Neutrophil (primary cell): ENCODE measurements at regions not wholly inside any gene's neighbourhood (a gene's known extent, or its start where the extent isn't known, plus 50 kb on each side); places are given as distances from the start of the nearest gene placed in this dataset.

Experiments
- H3K27ac ChIP-seq: fragments of 200-600 bp; sonication (generic); 2 replicates; pipeline ENCODE4 v1.5.1; 2016; ENCODE audit warnings: mild to moderate bottlenecking, moderate library complexity
- H3K27me3 ChIP-seq: fragments of 200-600 bp; sonication (generic); 2 replicates; pipeline ENCODE4 v1.6.0; 2016; ENCODE audit warnings: mild to moderate bottlenecking
- H3K36me3 ChIP-seq: fragments of 200-600 bp; sonication (generic); 2 replicates; pipeline ENCODE4 v1.5.1; 2017
- H3K4me1 ChIP-seq, 2 experiments: fragments of 200-600 bp in 1 of 2; sonication (generic) in 1 of 2; 1 replicate in 1 of 2; 2 replicates in 1 of 2; pipeline versions ENCODE4 v1.5.1 to v1.6.1; 2013 to 2016; ENCODE audit warnings: low read depth in 1 of 2, low read length in 1 of 2, mild to moderate bottlenecking in 1 of 2, moderate library complexity in 1 of 2; ENCODE audit not compliant: control insufficient read depth in 1 of 2, insufficient read depth in 1 of 2
- H3K4me3 ChIP-seq, 2 experiments: fragments of 200-600 bp in 1 of 2; sonication (generic) in 1 of 2; 1 replicate in 1 of 2; 2 replicates in 1 of 2; pipeline ENCODE4 v1.5.1; 2013 to 2016; ENCODE audit warnings: low read depth in 1 of 2, low read length in 1 of 2, mild to moderate bottlenecking in 1 of 2, moderate library complexity in 1 of 2
- H3K9me3 ChIP-seq: fragments of 200-600 bp; sonication (generic); 2 replicates; pipeline ENCODE4 v1.5.1; 2016
- CTCF ChIP-seq: fragments of 200-600 bp; sonication (generic); IDR thresholded peaks from 2 replicates; pipeline ENCODE4 v1.5.1; 2016; ENCODE audit warnings: antibody characterized with exemption

GRCh38 chr19:31102674-31103073, 246.6 kb downstream of the TSHZ3 start:
- Histone ChIP-seq H3K36me3 (no peaks in the 10 kb centered on the region), H3K4me3 (no peak overlapping the region), H3K27me3 (no peaks in the 10 kb centered on the region), H3K27ac (no peak overlapping the region), H3K9me3 (no peaks in the 10 kb centered on the region), H3K4me1 (no peaks in the 10 kb centered on the region)
- TF ChIP-seq CTCF, result no peak

GRCh38 chr19:31100981-31101380, 248.3 kb downstream of the TSHZ3 start:
- H3K4me1 ChIP-seq, result no peaks in the 10 kb centered on the region
- H3K36me3 ChIP-seq, result no peaks in the 10 kb centered on the region
- no peak overlapping the region for H3K27ac ChIP-seq
- no peaks in the 10 kb centered on the region for H3K9me3 ChIP-seq
- TF ChIP-seq CTCF, result no peak
- H3K27me3 ChIP-seq, result no peaks in the 10 kb centered on the region
- no peak overlapping the region for H3K4me3 ChIP-seq

GRCh38 chr19:31100206-31100590, 249.0 kb downstream of the TSHZ3 start:
- no peaks in the 10 kb centered on the region for H3K4me1 ChIP-seq
- TF ChIP-seq CTCF, result no peak
- H3K9me3 ChIP-seq, result no peaks in the 10 kb centered on the region
- H3K27ac ChIP-seq, result no peak overlapping the region
- H3K4me3 ChIP-seq, result no peak overlapping the region
- no peaks in the 10 kb centered on the region for H3K36me3 ChIP-seq
- no peaks in the 10 kb centered on the region for H3K27me3 ChIP-seq

- Histone ChIP-seq H3K27me3 (no peaks in the 10 kb centered on the region), H3K9me3 (no peaks in the 10 kb centered on the region), H3K27ac (no peak overlapping the region), H3K4me3 (no peak overlapping the region), H3K36me3 (no peaks in the 10 kb centered on the region), H3K4me1 (no peaks in the 10 kb centered on the region)
- no peak for TF ChIP-seq CTCF
These were observed 249.6 kb downstream of the TSHZ3 start for GRCh38 chr19:31099515-31100205.

GRCh38 chr19:31098836-31099235, 250.4 kb downstream of the TSHZ3 start:
- no peak for TF ChIP-seq CTCF
- Histone ChIP-seq H3K27me3 (no peaks in the 10 kb centered on the region), H3K9me3 (no peaks in the 10 kb centered on the region), H3K36me3 (no peaks in the 10 kb centered on the region), H3K4me3 (no peak overlapping the region), H3K4me1 (no peaks in the 10 kb centered on the region), H3K27ac (no peak overlapping the region)
